GM18498 (cell line): ENCODE measurements at regions not wholly inside any gene's neighbourhood (a gene's known extent, or its start where the extent isn't known, plus 50 kb on each side); places are given as distances from the start of the nearest gene placed in this dataset.

Source experiments
- ATAC-seq: cut with Tn5 transposase; IDR thresholded peaks from one replicate; pipeline ENCODE4 v1.9.1; 2021; ENCODE audit warnings: mild to moderate bottlenecking, moderate library complexity; ENCODE audit not compliant: unreplicated experiment

GRCh38 chr14:76950055-76951020 lies 78.2 kb downstream of the IRF2BPL start:
- no peak for ATAC-seq

- ATAC-seq = no peak
Observed at GRCh38 chr14:76948976-76949375, 79.5 kb downstream of the IRF2BPL start.

- no peak for ATAC-seq
Observed at GRCh38 chr14:76948213-76948947, 80.1 kb downstream of the IRF2BPL start.

- ATAC-seq = no peak
Observed at GRCh38 chr14:76947838-76948184, 80.7 kb downstream of the IRF2BPL start.

- ATAC-seq = peak; percentile 84
Observed at GRCh38 chr14:76947078-76947837, 81.2 kb downstream of the IRF2BPL start.

- ATAC-seq = peak; percentile 5
Observed at GRCh38 chr14:76946753-76947077, 81.8 kb downstream of the IRF2BPL start.

- no peak for ATAC-seq
Observed at GRCh38 chr14:76943072-76943471, 85.4 kb downstream of the IRF2BPL start.

GRCh38 chr14:76941946-76942805 lies 86.3 kb downstream of the IRF2BPL start:
- ATAC-seq = no peak

- no peak for ATAC-seq
Observed at GRCh38 chr14:76941544-76941943, 87.0 kb downstream of the IRF2BPL start.

- ATAC-seq = no peak
Observed at GRCh38 chr14:76940021-76940760, 88.3 kb downstream of the IRF2BPL start.

GRCh38 chr14:76939015-76939742 lies 89.3 kb downstream of the IRF2BPL start:
- no peak for ATAC-seq

- no peak for ATAC-seq
Observed at GRCh38 chr14:76938092-76938500, 90.4 kb downstream of the IRF2BPL start.

- no peak for ATAC-seq
Observed at GRCh38 chr14:76937181-76938091, 91.1 kb downstream of the IRF2BPL start.

GRCh38 chr14:76936483-76936882 lies 92.0 kb downstream of the IRF2BPL start:
- ATAC-seq = no peak

GRCh38 chr14:76933515-76933914 lies 95.0 kb downstream of the IRF2BPL start:
- no peak for ATAC-seq

GRCh38 chr14:76931631-76932402 lies 96.7 kb downstream of the IRF2BPL start:
- no peak for ATAC-seq

GRCh38 chr14:76930549-76930948 lies 98.0 kb downstream of the IRF2BPL start:
- ATAC-seq = no peak
